Fibroblast of mammary gland (primary cell): ENCODE measurements at regions not wholly inside any gene's neighbourhood (a gene's known extent, or its start where the extent isn't known, plus 50 kb on each side); places are given as distances from the start of the nearest gene placed in this dataset.

Experiments
- DNase-seq: peaks from one replicate; pipeline ENCODE4 v3.0.0-alpha.2; 2010; ENCODE audit warnings: low read depth
- H3K4me3 ChIP-seq: 2 replicates; pipeline ENCODE4 v1.5.1; 2011; ENCODE audit warnings: low read depth, mild to moderate bottlenecking, low read length, moderate library complexity; ENCODE audit not compliant: control insufficient read depth
- TF ChIP-seq, protein P1 (sequence below): conservative IDR thresholded peaks from 2 replicates; pipeline ENCODE4 v1.5.1; 2011; ENCODE audit warnings: low read depth, low read length, inconsistent platforms; ENCODE audit not compliant: control insufficient read depth, insufficient read depth

DNA sequence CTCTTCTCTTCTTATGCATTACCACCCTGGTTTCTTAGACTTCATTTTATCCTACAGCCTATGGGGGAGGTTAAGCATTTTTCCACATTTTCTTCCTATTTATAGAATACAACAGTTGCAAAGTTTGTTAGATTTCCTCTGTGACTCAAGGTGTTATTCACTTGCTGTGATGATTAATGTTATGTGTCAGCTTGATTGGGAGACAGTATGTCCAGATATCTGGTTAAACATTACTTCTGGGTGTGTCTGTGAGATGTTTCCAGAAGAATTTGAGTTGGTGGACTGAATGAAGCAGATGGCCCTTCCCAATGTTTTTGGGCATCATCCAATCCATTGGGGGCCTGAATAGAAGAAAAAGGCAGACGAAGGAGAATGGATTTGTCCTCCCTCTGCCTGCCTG is 131.3 kb downstream of the C6orf118 start:
- TF ChIP-seq, protein P1, sequence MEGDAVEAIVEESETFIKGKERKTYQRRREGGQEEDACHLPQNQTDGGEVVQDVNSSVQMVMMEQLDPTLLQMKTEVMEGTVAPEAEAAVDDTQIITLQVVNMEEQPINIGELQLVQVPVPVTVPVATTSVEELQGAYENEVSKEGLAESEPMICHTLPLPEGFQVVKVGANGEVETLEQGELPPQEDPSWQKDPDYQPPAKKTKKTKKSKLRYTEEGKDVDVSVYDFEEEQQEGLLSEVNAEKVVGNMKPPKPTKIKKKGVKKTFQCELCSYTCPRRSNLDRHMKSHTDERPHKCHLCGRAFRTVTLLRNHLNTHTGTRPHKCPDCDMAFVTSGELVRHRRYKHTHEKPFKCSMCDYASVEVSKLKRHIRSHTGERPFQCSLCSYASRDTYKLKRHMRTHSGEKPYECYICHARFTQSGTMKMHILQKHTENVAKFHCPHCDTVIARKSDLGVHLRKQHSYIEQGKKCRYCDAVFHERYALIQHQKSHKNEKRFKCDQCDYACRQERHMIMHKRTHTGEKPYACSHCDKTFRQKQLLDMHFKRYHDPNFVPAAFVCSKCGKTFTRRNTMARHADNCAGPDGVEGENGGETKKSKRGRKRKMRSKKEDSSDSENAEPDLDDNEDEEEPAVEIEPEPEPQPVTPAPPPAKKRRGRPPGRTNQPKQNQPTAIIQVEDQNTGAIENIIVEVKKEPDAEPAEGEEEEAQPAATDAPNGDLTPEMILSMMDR = no peak
- no peak overlapping the region for H3K4me3 ChIP-seq
- DNase-seq = peak; percentile 56

DNA sequence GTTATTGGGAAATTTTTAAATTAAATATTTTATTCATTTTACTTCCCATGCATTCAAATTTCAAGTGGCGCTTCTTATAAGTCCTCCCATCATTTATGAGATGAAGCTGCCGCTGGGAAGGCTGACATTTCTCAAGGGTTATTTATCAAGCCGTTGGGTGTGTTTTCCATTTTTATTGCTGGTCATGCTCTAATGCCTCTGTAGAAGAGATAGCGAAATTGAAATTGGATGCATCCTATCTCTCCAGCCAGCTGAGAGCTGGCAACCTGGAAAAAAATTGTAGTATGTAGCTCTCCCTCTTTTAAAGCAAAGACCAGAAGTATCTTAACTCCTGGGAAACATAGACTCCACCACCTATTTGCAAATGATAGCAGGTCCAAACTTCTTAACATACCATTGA is 135.9 kb downstream of the C6orf118 start:
- no peak overlapping the region for H3K4me3 ChIP-seq
- no peak for DNase-seq
- TF ChIP-seq, protein P1 = no peak

- H3K4me3 ChIP-seq = no peak overlapping the region
- DNase-seq = no peak
- TF ChIP-seq, protein P1 = no peak
Observed at GRCh38 chr6:165167861-165168260, 141.5 kb downstream of the C6orf118 start.

GRCh38 chr6:165167311-165167710 is 142.1 kb downstream of the C6orf118 start:
- DNase-seq = no peak
- TF ChIP-seq, protein P1 = no peak
- no peak overlapping the region for H3K4me3 ChIP-seq

- H3K4me3 ChIP-seq = no peak overlapping the region
- DNase-seq = no peak
- TF ChIP-seq, protein P1 = no peak
Observed at GRCh38 chr6:165163519-165163918, 145.9 kb downstream of the C6orf118 start.

- DNase-seq = no peak
- TF ChIP-seq, protein P1 = no peak
- H3K4me3 ChIP-seq = no peak overlapping the region
Observed at GRCh38 chr6:165159460-165159859, 149.9 kb downstream of the C6orf118 start.

GRCh38 chr6:165146456-165146855 is 162.9 kb downstream of the C6orf118 start:
- no peak for DNase-seq
- TF ChIP-seq, protein P1 = no peak
- H3K4me3 ChIP-seq = no peak overlapping the region
